HL-60 (cell line): ENCODE measurements at regions not wholly inside any gene's neighbourhood (a gene's known extent, or its start where the extent isn't known, plus 50 kb on each side); places are given as distances from the start of the nearest gene placed in this dataset.

Source experiments
- DNase-seq, 2 experiments: peaks; one replicate each; pipeline ENCODE4 v3.0.0-alpha.2; 2010 to 2020; ENCODE audit warnings: low read depth in 1 of 2, low spot score in 1 of 2
- H3K27ac ChIP-seq: fragments of 250-450 bp; sonication (Bioruptor Pico); replicated peaks from 2 replicates; pipeline ENCODE4 v1.5.1; 2020; ENCODE audit warnings: mild to moderate bottlenecking, moderate library complexity
- H3K27me3 ChIP-seq: fragments of 250-450 bp; sonication (Bioruptor Pico); 2 replicates; pipeline ENCODE4 v1.5.1; 2021; ENCODE audit warnings: mild to moderate bottlenecking, moderate library complexity; ENCODE audit not compliant: insufficient read depth, poor library complexity, severe bottlenecking
- H3K4me3 ChIP-seq: replicated peaks from 2 replicates; pipeline ENCODE4 v1.5.1; 2011; ENCODE audit warnings: mild to moderate bottlenecking, control low read depth, low read length; ENCODE audit not compliant: insufficient read depth
- CTCF ChIP-seq: IDR thresholded peaks from one replicate; pipeline ENCODE4 v1.5.1; 2011; ENCODE audit warnings: low read length, control low read depth, inconsistent platforms; ENCODE audit not compliant: insufficient read depth
- GABPA ChIP-seq: IDR thresholded peaks from 2 replicates; pipeline ENCODE4 v1.6.1; 2012; ENCODE audit warnings: low read depth
- POLR2AphosphoS5 ChIP-seq: IDR thresholded peaks from 2 replicates; pipeline ENCODE4 v1.6.1; 2012; ENCODE audit warnings: low read depth
- REST ChIP-seq: IDR thresholded peaks from 2 replicates; pipeline ENCODE4 v1.6.1; 2012; ENCODE audit warnings: low read depth; ENCODE audit not compliant: insufficient replicate concordance
- SPI1 ChIP-seq: IDR thresholded peaks from 2 replicates; pipeline ENCODE4 v1.6.1; 2012; ENCODE audit warnings: low read depth, mild to moderate bottlenecking, borderline replicate concordance

DNA sequence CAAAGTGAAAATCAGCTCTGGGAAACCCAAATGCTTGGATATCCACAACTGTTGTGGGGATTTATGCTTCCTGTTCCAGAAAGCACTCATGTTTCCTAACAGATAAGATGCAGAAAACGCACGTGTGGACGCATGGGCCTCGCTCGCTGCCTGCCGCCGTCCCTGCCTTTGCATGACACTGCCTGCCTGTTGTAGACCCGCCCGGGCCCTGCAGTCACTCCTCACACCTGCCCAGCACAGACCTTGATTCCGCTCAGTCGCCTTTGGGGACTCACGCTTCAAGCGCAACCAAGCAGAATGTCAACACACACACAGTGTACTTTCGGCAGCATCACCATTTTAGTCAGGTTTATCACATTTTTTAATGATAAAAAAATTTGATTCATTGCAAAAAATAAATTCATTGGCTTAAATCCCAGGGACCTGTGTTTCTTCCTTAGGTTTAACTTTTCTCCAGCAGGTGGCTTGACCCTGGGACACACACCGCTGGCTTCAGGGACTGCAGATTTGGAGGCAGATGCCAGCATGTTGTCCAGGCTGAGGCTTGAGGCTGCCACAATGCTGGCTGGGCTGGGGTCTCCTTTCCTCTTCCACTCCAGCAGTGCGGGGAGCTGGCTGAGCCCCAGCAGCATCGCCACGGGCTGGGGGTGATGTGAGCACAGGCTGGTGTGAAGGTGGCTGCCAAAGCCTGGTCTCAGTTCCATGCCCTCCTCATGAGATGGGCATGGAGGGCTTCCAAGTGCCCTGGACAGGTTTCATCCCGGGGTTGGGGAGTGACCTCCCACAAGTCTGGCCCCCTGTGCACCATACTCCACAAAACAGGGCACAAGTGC, 416.9 kb upstream of the IRX4 start:
- H3K4me3 ChIP-seq, result no peak overlapping the region
- no peaks in the 10 kb centered on the region for H3K27me3 ChIP-seq
- DNase-seq, result no peak
- no peak overlapping the region for H3K27ac ChIP-seq
- TF ChIP-seq POLR2AphosphoS5, result no peak

- Histone ChIP-seq H3K4me3 (no peak overlapping the region), H3K27me3 (no peaks in the 10 kb centered on the region), H3K27ac (no peak overlapping the region)
- DNase-seq, result no peak
- TF ChIP-seq CTCF (no peak), POLR2AphosphoS5 (no peak), SPI1 (no peak), GABPA (no peak)
Observed at GRCh38 chr5:2298781-2299180, 416.1 kb upstream of the IRX4 start.

DNA sequence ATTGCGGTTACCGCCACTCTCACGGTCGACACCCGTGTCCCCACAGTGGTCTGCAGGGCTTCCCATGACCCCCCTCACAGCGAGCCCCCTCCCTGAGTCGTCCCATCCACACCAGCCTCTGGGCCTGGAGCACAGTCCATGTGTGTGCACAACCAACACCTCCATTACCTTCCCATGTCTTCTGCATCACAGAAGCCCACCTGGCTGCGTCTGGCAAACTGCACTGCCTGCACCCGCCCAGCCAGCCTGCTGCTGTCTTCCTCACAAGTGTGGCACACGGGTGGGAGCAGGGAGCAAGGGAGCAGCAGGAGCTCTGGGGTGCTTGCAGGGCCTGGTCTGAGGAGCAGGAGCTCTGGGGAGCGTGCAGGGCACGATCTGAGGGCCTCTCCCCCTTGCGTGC, 415.3 kb upstream of the IRX4 start:
- no peak for DNase-seq
- TF ChIP-seq SPI1 (no peak), POLR2AphosphoS5 (no peak)
- H3K27me3 ChIP-seq, result no peaks in the 10 kb centered on the region

DNA sequence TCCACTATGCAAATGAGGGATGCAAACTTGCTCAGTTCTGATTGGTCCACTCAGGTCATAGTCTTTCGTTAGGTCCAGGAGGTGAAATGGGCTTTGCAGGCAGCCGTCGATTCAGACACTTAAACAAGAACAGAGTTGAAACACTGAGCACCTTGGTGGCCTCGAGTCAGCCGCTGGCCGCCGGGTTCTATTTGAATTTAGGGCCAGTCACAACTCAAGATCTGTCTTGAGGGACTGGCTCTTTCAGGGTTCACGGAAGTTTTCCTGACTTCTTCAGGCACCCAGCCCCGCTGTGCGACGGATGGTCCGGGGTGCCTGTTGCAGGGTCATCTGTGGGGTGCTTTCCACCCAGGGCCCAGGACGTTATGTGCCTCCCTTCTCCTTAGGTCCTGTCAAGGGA, 412.8 kb upstream of the IRX4 start:
- no peaks in the 10 kb centered on the region for H3K27me3 ChIP-seq
- no peak overlapping the region for H3K27ac ChIP-seq

More for the DNA sequence above, 415.3 kb upstream of the IRX4 start:
- no peak overlapping the region for H3K4me3 ChIP-seq
- H3K27ac ChIP-seq, result no peak overlapping the region

More for the DNA sequence above, 412.8 kb upstream of the IRX4 start:
- TF ChIP-seq REST, result no peak
- TF ChIP-seq CTCF, result no peak
- TF ChIP-seq SPI1, result no peak
- TF ChIP-seq POLR2AphosphoS5, result no peak
- no peak for TF ChIP-seq GABPA
- H3K4me3 ChIP-seq, result no peak overlapping the region
- no peak for DNase-seq
